ENCODE measurements at regions not wholly inside any gene's neighbourhood (a gene's known extent, or its start where the extent isn't known, plus 50 kb on each side); places are given as distances from the start of the nearest gene placed in this dataset.
"Not testable (repeated sequence)": the region's sequence is repeated elsewhere in the genome, so short reads cannot be mapped to it uniquely, and the experiment has no call there.

DNA sequence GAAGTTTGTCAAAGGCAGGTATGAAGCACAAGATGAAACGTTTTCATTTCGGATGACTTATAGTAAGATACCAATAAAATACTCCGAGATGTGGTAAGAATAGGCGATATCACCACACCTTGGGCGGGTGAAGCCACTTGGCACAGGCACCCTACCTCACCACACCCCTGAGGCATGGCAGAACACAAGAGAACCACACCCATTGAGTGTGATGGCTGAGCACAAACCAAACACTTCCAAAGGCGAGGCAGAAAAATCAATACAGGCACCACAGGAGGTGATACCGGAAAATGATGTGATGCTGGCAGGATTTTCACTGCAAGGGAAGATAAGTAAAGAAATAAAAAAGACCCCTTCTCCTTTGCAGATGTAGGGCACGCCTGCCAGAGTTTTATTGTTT, 332.9 kb upstream of the PRDM1 start:
- DNase-seq: no peak

DNA sequence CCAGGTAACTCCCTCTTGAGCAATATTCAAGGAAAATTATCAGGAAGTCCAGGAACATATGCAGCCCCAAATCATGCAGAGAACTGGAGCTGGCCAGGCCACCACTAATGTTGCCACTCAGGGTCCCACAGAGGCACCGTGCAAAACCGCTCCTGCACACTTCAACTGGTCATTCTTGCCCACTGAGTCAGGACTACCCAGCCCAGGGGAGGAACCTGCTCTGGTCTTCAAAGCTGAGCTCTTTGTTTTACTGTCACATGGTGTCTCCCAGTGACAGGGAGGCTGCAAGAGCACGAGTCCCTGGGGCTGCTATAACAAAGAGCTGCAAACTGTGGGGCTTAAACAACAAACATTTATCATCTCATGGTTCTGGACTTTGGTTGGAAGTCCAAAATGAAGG, 336.0 kb upstream of the PRDM1 start:
- DNase-seq: no peak

DNA sequence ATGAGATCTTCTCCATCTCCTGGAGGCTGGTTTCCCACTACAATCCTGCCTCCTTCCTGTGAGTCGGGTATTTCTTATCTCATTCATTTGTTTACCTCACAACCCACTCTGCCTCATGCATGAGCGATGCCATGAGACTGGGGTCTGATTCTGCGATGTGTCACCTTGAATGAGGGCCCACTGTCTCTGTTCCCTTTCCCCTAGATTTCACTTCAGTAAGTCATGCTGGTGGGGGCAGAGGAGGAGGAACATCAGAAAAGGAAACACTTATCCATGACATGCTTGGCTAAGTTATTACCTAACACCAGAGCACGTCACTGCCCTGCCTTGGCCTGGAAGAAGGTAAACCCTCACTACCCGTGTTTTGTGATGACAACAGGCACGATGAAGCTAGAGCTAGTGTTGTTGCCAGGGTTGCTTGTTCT, 337.4 kb upstream of the PRDM1 start:
- no peak for DNase-seq

DNA sequence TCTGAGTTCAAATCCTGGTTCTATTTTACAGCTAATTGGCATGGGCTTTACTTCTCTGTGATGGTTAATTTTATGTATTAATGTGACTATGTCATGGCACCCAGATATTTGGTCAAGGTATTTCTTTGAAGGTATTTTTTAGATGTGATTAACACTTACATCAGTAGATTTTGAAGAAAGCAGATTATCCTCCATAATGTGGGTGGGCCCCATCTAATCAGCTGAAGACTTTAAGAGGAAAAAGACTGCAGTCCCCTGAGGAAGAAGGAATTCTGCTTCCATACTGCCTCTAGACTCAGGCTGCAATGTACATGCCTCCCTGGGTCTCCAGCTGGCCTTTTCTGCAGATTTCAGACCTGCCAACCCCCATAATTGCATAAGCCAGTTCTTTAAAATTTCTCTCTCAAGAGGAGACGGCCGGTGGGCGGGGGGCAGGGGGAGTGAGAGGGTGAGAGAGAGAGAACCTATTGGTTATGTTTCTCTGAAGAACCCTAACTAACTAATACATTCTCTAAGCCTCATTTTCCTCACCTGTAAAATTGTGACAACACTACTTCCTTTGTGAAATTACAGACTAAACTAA, 338.2 kb upstream of the PRDM1 start:
- no peak for DNase-seq

DNA sequence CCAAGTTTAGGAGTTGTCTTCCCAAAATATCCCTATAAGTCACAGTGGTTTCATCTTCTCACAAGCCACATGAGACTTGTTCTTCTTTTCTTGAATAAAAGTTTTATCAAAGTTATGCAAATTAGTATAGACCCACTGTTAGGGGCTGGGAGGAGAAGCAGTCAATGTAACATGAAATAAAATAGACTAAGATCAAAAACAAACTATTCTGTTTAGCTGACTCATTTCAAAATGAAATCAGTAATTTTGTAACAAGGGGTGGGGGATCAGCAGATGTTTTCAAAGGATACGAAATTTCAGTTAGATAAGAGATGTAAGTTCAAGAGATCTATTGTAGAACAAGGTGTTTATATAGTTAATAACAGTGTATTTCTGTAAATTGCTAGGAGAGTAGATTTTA, 339.6 kb upstream of the PRDM1 start:
- DNase-seq: no peak

DNA sequence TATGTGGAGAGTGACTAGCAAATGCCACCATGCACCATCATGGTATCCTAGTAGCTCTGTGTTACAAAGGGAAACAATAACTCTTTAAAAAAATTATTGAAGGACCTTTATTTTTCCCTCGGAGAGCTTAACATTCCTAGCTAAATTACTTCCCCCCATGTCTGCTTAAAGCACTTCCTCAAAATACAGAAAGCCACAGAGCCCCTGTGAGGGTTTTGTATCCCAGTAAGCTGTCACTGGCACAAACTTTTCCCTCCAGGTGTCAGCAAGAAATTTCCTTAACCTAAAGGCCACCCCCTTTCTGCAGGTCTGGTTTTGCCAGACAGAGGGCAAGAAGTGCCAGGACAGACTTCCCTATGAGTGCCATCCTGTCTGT, 340.0 kb upstream of the PRDM1 start:
- no peak for DNase-seq

DNA sequence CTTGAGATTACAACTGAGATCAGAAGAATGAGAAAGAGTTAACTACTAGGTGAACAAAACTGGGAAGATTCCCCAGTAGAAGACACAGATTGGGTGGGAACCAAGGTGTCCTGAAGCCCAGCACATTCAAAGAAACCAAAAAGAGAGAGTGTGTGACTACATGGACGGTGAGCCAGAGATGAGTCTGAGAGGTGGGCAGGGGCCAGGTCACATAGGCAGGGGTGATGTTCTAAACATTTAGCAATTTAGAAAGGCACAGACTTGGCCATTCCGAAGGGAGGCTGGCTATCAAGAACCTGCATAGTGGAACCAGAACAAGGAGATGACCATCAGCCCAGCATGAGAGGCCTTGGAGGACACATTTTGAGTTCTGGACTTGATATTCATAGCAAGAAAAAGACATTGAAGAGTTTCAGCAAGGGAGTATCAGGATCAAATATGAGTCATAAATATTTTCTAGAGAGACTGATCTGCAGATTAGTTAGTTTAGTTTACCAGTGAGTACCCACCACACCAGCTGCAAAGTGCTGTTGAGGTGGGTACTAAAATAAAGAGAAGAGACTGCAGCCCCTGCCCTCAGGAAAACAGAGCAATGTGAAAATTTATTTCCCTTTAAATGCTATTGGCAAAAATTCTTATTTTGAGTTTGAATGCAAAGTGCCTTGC, 340.5 kb upstream of the PRDM1 start:
- no peak for DNase-seq

DNA sequence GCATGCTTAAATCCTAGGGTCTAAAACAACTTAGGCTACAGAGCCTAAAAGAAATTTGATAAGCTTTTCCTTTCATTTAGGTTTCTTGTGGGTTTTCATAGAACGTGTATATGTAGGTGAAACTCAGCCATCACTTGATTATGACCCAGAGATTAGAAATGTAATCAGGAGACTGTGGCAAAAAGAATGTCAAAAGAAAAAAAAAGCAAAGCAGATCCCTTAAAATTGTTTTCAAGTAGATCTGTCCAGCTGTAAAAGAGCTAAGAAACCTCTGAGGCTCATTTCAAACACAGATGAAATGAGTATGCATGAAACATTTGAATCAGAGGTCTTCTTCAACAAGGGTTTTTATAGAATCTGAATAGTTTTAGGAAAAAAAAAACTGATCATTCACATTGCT, 341.3 kb upstream of the PRDM1 start:
- DNase-seq: no peak

DNA sequence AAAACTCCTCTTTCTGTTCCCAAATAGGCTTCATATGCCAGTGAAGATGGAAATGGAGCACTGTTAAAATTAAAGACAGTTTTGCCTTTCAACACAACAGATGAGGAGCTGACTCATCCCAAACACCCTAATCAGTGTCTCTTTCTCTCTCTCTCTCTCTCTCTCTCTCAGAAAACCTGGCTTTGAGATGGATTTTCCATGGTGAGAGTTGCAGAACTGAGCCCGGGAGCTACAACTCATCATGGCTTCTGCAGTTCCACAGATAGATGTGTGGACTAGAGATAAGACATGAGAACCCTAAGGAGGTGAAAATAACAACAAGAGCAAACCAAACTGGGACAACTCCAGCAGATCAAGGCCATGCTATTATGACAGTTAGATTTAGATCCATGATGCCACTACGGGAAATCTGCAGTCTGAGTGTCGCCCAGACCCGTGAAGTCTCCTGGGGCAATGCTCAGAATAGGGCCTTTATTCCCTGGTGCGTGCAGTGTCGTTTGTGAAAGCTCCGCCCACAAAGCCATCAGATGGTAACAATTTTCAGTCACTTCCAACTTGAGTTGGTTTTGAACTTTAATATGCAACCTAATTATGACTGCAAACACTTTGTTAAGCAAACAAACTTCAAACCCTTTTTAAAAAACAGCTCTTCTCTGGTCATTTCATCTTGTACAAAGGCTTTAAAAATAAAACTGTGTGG, 338.2 kb upstream of the PREP start:
- no peak for DNase-seq

DNA sequence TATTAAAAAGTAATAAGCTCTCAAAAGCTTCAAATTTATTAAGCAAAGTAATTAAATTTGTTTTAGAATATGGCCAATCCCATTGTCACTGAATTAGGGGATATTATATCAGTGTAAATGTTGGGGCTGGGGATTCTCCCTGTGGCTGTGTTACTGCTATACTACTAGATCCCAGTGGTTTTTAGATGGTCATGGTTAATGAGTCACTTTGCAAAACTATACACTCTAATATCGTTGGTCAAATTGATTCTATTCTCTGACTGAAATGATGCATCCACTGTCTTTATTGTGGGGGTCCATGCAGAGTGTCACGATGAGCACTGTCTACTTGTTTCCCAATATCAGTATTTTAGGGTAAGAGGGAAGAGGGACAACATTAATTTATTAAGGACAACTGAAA, 336.9 kb upstream of the PREP start:
- no peak for DNase-seq

DNA sequence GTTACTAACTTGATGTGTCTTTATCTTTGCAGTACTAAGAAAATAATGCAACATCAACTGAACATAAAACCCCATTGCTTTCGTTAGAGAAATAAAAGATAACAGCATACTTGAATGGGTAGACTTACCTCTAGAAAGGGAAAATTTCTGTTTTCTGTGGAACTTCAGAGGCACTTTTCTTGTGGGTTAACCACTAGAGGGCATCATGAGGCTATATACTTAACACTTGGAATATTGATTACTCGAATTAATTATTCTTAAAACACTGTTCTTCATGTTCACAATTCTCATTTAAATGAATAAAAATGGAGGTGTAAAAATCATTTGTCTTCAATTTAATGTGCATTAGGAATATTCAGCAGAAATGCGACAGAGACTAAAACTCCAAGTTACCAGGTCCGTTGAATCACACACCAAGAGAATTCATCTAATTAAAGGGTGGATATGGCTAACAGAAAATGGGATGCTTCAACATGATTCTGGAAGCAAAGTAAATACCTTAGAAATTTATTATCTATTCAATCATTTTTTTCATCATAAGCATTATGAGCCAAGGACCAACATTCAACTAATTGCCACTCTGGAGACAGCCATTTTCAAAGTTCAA, 330.8 kb upstream of the PREP start:
- DNase-seq: no peak

DNA sequence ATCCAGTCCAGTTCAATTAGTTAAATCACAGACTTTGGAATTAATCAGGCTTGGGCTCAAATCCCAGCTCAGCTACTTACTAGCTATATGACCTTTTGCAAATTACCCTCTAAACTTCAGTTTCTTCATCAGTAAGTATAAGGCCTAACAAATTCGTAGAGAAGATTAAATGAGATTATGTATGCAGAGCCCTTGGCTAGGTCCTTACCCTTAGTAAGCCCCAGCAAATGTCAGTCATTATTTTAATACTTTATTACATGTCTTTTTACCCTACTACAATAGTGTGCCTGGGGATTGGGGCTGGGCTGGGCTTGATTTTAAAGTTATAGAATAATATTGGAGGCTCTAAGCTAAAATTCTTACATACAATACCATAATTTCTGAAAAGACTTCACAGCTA, 326.1 kb upstream of the PREP start:
- no peak for DNase-seq

DNA sequence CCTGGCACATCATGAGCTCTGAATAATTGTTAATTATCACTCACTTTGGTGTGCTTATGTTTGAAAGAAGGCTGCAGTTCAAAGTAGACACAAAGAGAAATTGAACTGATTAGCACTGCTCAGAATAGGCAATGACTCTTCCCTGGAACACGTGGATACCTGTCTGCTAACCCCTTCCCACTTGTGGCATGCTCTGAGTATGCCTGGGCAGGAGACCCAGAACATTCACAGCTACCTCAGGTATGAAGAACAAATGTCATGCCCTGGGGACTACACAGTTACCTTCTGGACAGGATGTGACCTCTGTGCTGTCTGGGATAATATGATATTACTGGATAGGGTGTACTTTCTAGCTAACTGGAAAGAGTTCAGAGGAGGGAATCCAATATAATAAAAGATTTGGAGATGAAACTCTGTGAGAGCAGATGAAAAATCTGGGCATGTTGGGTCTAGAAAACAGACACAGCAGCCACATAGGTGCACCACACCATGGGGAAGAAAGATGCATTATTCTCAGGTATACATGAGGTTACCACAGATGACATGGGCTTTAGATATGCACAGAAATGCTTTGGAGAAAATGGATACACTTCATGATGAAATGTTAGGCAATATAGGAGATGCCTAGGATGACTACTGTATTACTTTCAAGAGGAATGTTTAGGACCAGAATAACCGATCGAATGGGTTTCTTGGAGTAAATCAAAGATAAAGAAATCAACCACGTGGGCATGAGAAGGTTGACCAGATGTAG, 324.2 kb upstream of the PREP start:
- DNase-seq: no peak

DNA sequence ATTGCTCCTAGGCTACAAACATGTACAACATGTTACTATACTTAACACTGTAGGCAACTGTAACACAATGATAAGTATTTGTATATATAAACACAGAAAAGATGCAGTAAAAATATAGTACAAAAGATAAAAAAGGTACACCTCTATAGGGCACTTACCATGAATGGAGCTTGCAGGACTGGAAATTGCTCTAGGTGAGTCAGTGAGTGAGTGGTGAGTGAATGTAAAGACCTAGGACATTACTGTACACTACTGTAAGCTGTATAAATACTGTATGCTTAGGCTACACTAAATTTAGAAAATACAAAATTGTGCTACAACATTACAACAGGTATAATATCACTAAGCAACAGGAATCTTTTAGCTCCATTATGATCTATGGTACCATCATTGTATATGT, 312.0 kb upstream of the PREP start:
- DNase-seq: no peak

DNA sequence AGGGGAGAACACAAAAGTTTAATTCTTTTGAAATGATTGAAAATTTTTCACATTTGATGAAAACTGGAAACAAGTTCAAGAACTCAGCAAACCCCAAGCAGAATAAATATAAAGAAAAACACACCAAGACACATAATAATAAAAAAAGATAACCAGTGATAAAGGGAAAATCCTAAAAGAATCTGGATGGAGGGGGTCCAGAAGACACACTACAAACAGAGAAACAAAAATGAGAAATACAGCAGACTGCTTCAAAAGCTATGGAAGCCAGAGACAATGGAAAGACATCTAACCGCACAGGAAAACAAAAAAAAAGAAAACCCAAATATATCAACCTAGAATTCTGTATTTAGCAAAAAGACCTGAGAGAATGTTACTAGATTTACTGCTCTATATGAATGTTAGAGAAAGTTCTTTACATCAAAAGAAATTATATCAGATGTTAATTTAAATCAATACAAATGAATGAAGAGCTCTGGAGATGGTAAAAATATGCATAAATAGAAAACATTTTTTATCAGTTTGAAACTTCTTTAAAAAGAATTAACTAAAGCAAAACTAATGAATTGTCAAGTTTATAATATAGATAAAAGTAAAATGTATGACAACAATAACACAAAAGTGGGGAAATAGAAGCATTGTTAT, 310.7 kb upstream of the PREP start:
- no peak for DNase-seq

DNA sequence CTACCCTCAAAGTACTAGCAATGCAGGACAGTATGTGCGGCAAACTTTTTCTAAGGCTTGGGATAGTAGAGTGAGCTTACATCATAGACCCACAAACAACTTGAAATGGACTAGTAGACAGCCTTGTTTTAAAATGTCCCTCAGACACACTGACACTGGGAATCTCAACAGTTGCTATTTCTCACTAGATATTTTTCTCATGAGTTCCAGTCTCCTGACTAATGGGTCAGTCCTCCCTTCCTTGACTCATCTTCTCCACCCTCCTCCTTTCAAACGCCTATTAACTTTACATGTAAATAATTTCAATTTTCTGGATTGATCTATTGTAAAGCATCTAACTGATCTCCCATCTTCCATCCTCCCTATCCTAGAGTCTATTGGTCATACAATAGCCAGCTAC, 308.3 kb upstream of the PREP start:
- no peak for DNase-seq

DNA sequence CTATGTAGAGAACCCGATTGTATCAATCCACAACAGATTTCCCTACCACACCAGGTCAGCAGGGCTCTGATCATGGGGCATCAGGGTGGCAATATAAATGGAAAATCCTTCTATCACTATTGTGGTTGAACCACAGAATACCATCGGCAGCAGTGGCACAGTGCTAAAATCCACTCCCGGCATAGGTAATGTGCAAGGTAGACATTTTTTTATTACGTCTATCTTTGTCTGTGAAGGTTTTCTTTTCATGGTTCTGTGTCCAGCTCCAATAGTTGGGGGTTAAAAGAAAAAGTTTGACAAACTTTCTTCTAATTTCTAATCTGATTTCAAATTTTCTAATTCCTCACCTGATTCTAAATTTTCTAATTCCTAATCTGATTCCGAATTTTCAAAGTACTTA, 302.7 kb upstream of the PREP start:
- no peak for DNase-seq

DNA sequence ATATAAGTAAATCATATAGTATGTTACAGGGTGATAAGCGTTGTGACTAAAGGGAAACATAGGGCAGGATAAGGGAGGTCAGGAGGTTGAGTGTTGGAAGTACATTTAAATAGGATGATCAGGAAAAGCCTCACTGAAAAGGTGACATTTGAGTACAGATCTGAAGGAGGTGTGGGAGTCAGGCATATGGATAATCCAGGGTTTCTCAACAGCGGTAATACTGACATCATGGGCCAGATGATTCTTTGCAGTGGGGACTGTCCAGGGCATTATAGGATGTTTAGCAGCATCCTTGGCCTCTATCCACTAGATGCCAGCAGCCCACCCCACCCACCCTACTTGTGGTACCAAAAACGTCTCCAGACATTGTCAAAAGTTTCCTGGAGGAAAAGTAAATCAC, 292.6 kb upstream of the PREP start:
- DNase-seq: no peak

DNA sequence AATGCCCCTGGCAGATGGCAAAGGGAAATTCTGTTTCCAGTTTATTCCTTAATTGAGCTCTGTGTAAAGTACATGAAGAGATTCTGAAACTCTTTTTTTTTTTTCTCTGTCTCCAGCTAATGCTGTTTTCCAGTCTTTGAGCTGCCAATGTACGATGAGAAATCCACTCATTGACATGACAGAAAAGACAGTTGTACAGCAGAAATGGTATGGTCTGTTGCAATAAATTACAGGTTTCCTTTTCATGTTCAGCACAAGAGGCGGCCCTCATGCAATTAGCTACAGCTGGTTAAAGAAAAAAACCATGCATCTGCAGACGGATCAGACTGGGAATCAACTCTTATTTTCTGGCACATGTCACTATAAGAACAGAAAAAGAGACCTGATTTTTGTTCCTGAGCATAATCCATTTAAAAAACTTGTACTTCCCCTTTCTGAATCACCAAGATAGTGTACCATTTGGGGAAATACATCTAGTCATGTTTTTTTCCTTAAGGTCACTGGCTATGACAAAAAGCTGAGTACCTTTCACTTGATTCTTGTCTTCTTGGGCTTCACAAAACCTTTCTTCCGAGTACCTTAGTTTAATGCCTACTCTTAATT, 289.8 kb upstream of the PREP start:
- DNase-seq: no peak

DNA sequence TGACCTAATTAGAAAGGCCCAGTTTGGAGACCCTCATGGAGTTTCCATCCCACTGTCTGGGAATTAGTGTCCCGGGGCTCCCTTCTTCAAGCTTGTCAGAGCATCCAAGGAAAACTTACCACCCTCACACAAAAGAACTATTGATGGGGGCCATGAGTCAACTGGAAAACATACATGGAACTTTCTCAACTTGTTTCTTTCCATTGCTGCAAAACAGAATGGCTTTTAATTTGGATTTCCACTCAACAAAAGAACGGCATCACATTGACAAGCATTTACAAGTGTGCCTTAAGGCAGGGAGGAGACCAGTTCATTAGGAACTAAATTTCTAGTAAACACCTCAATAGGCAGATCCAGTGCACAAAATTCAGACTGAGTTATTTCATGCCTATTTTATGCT, 289.1 kb upstream of the PREP start:
- no peak for DNase-seq

DNA sequence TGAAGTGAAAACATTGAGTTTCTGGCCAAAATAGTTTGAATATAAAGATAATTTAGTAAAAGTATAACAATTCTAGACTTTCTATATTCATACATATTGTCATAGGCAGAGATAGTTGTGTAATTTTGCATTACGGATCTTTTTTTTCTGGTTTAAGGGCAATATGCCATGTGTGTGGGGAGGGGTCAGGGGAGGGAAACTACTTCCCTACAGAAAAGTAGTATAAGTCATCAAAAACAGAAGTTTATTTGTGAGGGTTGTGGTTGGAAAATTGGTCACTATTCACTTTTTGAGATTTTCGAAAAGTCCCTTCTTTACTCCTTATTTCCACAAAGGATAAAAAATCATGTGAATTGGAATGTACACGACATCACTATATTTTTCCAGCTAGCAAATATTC, 288.2 kb upstream of the PREP start:
- DNase-seq: peak; percentile 18

DNA sequence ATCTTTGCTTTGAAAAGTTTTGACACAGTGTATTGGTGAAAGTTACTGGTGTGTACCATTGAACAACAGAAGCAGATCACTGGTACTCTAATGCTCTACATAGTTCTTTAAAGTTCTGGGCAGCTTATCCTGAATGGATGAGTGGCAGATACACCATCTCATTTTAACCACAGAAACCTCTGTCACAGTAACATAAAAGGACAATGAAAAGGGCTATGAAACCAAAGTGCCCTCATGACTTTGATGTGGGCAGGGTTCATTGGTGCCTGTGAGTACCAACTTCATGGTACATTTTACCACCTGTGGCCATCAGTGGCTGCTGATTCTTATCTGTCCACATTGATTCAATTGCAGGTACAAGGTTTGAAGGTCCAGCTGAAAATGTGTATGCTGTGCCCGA, 285.7 kb upstream of the PREP start:
- DNase-seq: no peak

DNA sequence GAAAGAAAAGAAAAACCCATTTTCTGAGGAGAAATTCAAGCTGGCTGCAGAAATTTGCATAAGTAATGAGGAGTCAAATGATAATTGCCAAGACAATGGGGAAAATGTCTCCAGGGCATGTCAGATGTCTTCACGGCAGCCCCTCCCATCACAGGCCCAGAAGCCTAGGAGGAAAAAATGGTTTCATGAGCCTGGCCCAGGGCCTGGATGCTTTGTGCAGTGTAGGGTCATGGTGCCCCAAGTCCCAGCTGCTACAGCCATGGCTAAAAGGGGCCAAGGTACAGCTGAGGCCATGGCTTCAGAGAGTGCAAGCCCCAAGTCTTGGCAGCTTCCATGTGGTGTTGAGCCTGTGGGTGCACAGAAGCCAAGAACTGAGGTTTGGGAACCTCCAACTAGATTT, 283.9 kb upstream of the PREP start:
- DNase-seq: not testable (repeated sequence)
